HG03066 (cell line): ENCODE measurements at regions not wholly inside any gene's neighbourhood (a gene's known extent, or its start where the extent isn't known, plus 50 kb on each side); places are given as distances from the start of the nearest gene placed in this dataset.

ENCODE experiments used
- ATAC-seq: cut with Tn5 transposase; IDR thresholded peaks from one replicate; pipeline ENCODE4 v1.9.1; 2021; ENCODE audit warnings: low read depth; ENCODE audit not compliant: unreplicated experiment

- ATAC-seq, result no peak
Observed at GRCh38 chr2:21422724-21423522, 299.2 kb downstream of the TDRD15 start.

DNA sequence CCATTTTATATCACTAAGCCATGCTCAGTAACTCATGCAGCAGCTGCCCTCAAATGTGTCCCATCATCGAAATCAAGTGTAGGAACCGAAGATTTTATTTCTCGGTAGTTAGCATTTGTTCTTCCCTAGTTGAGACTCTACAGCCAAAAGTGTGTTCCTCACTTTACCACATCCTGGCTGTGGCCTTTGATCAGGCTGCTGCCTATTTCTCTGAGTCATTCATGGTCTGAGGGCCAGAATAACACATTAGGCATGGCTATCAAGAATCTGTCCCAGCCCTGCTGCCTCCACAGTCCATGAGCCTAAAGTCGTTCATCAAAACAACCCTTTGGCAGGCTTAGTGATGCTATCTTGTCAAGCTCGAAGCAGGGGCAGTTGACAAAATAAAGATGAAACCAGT, 300.1 kb downstream of the TDRD15 start:
- no peak for ATAC-seq

GRCh38 chr2:21424375-21424774, 300.6 kb downstream of the TDRD15 start:
- ATAC-seq, result no peak

DNA sequence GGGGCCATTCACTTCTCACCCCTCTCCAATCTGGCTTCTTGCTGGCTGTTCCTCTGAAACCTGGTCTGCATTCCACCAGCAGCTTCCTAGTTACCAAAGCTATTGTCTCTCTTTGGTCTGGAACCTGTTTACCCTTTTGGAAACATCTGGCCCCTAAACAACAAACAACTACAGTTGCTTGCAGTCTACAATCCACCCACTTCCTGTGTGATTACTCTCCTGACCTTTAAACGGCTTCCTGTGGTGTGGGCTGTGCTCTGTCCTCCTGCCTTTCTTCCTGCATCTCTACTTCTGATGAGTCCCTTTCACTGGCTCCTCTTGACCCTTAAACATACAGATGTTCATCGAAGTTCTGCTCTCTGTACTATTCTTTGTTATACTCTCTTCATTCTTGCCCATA, 303.8 kb downstream of the TDRD15 start:
- ATAC-seq, result no peak

DNA sequence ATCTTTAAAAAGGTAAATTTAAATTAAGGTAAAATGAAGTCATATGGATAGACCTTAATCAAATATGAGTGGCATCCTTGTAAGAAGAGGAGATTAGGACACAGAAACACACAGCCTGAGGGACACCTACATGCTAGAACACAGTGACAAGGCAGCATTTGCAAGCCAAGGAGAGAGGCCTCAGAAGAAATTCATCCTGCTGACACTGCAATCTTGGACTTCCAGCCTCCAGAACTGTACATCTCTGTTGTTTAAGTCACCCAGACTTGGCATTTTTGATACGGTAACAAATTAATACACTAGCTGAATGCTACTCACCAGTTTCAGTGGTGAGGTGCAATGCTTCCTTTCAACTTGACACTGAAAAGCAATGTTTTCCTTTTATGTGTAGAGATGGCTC, 305.0 kb downstream of the TDRD15 start:
- no peak for ATAC-seq

DNA sequence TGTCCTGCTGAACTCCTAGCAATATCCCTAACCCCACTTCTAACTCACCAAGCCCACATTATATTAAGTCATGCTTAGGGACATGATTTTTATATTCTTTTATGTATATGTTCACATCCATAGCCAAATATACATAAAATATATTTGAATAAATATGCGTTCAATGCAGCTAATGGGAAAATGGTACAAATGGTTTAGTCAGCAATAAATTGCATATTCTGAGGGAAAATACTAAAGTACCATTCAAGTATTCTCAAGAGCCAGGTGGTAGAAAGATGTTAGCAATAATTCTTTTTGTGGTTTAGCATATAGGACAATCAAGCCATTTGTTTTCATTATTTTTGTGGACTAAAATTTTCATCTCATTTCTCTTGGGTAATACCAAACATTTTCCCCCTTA, 306.0 kb downstream of the TDRD15 start:
- no peak for ATAC-seq

DNA sequence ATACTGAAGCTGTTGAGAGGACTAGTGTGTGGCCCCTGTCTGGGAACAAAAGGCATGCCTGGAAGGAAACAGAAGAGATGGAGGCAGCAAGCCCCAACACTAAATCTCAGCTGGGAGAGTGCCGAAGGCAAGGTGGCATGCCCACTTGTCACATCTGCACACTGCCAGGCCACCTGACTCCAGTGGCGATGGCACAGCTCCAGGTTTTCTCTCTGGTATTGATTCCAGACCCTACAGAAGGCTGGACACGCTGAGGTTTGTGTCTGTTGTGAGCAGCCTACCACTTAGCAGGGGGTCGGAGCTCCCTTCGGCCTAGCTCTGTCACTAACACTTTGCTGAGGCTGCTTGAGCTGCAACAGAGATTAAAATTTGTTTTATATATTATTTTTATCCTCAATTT, 307.3 kb downstream of the TDRD15 start:
- ATAC-seq, result no peak

GRCh38 chr2:21438949-21439348, 315.2 kb downstream of the TDRD15 start:
- ATAC-seq, result no peak

DNA sequence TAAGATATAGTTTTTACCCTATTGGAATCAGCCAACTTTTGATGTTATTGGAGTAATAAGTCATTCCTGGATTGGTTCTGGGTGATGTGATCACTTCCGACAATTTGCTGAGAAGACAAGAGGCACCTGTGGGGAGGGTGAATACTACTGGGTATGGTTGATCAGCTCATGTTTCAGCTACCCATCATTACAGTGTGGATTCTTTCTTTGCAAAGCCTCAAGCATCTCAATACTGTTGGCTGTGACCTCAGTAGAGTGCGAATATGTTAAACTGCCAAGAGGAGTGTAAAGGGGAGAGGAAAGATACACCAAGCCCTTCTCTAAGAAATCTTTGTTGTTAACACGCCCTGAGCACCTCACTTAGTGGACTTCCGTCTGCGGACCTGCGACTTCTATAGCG, 317.7 kb downstream of the TDRD15 start:
- no peak for ATAC-seq

- no peak for ATAC-seq
Observed at GRCh38 chr2:21443494-21444105, 319.8 kb downstream of the TDRD15 start.

DNA sequence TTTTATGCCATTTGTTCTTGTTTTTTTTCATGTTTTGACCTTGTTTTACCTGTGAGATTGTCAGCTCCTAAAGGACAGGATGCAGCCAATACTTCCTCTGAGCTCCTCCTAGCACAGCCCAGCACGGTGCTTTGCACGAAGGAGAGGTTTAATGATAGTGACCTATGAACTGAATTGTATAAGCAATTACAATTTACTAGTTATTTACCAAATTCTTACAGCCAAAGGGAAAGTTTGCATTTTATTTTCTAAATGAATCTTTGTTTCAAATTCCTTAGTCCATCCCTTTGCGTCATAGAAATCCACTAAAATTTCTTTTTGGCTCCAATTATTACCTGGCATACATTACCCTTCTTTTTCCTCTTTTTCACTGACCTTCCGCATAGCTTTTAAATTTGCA, 326.1 kb downstream of the TDRD15 start:
- no peak for ATAC-seq

DNA sequence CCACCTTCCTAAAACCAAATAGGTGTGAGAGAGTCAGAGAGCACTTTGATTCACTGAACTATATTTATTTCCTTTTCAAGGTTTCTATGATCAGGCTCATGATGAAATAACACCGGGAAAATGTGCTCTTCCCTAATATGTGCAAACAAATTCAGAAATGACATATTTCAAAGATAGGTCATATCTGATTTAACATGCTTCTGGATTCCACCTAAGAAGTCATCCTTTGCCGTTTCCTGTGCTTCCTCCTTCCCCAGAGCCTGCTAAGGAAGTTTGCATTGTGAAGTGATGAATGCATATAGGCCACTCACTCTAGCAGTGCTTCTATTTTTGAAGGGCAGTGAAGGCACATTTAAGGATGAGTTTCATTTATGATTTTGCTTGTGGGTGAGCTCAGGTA, 327.6 kb downstream of the TDRD15 start:
- ATAC-seq, result no peak

GRCh38 chr2:21452263-21452662, 328.5 kb downstream of the TDRD15 start:
- ATAC-seq, result no peak

DNA sequence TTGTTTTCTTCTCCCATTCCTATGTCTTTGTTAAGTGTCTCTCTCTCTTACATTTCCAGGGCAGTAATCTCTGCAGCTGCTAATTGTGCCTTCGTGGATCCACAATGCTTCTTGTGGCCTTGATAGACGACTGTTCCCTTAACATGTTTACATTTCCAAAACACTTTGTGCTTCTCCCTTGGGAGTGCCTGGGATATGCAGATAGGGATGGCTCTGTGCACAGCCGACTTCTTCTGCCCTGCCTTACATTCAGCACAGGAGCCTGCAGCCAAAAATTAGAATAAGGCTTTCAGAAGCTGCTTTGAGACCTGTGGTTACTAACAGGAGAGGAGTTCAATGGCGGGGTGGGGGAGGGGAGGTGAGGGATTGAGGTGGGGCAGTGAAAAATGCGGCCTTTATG, 328.9 kb downstream of the TDRD15 start:
- ATAC-seq, result no peak

DNA sequence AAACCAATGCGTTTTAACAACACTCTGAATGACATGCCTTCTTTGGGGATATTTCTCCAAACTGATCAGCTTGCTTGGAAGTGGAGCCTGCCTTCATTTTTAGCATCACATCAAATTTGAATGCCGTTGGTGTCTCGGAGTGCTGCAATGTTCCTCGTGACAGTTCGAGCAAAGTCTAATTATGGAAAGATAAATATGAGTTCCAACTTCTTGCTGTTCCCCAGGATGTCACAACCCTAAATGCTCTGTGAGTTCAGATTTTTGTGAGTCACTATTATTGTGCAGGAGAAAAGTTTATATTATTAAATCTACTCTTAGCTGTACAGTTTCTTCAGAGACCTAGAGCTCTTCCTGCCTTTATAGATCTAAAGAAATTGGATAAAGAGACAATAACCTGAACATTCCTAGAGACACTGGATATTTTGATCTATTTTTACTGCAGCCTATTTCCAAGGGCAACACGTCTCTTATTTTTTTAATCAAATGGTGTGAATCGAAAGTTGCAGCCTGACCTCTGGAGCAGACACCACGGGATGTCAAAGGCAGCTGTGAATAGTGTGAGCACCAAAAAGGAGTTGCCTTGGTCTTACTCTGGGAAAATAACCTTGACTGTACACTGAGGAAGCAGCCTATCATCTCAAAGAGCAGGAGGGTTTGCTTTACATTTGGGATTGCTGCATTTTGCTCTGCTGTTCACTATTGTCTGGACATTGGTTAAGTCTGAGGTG, 330.1 kb downstream of the TDRD15 start:
- ATAC-seq, result no peak

DNA sequence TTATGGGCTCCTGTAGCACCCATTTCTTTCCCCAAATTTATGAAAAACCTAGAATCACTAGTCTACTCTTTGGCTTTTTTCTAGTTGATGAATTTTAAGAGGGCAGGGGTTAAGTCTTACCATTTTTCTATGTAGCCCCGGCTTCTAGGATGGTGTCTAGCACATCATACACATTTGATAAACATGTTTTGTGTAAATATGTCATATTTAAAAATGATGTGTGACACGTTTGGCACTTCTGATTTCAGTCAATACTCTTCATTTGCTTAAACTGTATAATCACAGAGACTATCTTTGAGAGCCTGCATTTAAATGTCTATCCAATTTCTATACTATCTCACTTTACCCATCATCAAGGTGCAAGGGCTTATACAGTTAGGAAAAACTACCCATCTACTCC, 331.1 kb downstream of the TDRD15 start:
- ATAC-seq, result no peak

- no peak for ATAC-seq
Observed at GRCh38 chr2:21461754-21462240, 338.0 kb downstream of the TDRD15 start.

- no peak for ATAC-seq
Observed at GRCh38 chr2:21466341-21466927, 342.7 kb downstream of the TDRD15 start.

DNA sequence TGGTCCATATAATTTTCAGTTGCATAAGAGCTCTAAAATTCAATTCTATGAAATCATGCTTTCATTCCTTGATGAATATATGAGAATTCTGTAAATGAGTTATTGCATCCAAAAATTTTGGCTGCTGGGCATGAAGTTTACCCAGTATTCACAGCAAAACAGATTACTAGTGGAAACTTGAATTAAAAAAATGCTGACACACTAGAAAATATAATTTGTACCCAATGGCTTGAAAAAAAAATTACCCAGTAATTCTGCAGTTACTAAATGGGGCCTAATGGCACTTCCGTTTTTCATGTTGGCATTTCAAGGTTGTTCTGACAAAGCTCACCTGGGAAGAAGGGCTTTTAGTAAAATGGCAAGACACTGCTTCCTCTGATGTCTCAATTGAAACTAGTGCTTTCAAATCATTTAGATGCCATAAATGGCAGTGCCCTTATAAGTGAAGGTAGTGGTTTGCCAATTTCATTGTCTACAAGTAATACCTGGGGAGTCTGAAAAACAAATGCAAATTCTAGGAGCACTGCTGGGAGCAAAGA, 343.6 kb downstream of the TDRD15 start:
- no peak for ATAC-seq

GRCh38 chr2:21467910-21468309, 344.1 kb downstream of the TDRD15 start:
- ATAC-seq, result no peak

DNA sequence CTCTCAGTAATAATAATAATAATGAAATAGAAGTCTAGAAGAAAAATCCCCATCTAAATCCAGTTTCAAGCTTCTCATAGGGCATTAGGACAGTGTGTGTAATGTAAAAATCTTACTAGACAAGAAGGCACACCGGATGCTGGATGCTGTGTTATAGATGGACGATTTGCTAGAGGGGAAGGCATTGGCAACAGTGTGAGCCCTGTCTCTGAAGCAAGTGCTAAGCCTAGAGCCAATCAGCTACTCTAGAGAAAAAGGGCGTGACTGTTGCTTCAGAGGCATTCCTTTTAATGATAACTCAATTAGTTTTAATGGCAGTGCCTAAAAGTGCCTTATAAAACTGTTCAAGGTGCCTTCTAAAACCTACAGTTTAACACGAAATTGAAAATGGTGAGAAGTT, 344.9 kb downstream of the TDRD15 start:
- ATAC-seq, result no peak
